D721Med (cell line): ENCODE measurements at regions not wholly inside any gene's neighbourhood (a gene's known extent, or its start where the extent isn't known, plus 50 kb on each side); places are given as distances from the start of the nearest gene placed in this dataset.

ENCODE experiments used
- DNase-seq: peaks from one replicate; pipeline ENCODE4 v3.0.0; 2011; ENCODE audit warnings: low spot score; ENCODE audit not compliant: insufficient read length
- FAIRE-seq: peaks from 2 replicates; lab custom pipeline; 2011; peaks lifted over from hg19 to GRCh38; lab: Jason Lieb, UNC
- TF ChIP-seq, protein P1 (sequence below): IDR thresholded peaks from 2 replicates; pipeline ENCODE4 v1.5.1; 2012; ENCODE audit warnings: mild to moderate bottlenecking, control low read depth; ENCODE audit not compliant: insufficient read depth; ENCODE audit errors: missing control alignments

DNA sequence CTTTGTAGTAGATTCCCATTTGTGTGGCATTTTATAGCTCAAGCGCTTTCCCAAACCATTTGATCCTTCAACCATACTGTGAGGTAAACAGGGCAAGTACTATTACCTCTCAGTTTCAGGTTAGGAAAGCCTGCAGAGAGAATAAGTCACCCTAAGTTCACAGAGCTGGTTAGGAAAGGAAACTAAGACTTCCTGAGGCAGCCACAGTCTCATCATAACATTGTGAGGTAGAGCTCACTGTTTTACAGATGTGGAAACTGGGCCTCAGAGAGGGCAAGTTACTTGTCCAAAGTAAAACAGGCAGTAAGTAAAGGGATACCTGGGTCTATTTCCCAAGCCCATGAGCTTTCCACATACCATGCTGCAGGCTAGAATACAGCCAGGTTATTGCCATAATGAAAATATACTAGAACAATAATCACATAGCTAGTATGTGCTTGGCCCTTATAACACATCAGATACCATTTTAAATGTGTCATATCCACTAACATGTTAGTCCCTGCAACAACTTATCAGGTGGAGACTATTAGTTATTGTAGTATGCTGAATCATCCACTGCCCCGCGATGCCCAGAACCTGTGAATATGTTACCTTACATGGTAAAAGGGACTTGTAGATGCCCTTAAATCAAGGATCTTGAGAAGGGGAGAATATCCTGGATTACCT, 150.9 kb upstream of the GRIP1 start:
- DNase-seq = no peak
- TF ChIP-seq, protein P1, sequence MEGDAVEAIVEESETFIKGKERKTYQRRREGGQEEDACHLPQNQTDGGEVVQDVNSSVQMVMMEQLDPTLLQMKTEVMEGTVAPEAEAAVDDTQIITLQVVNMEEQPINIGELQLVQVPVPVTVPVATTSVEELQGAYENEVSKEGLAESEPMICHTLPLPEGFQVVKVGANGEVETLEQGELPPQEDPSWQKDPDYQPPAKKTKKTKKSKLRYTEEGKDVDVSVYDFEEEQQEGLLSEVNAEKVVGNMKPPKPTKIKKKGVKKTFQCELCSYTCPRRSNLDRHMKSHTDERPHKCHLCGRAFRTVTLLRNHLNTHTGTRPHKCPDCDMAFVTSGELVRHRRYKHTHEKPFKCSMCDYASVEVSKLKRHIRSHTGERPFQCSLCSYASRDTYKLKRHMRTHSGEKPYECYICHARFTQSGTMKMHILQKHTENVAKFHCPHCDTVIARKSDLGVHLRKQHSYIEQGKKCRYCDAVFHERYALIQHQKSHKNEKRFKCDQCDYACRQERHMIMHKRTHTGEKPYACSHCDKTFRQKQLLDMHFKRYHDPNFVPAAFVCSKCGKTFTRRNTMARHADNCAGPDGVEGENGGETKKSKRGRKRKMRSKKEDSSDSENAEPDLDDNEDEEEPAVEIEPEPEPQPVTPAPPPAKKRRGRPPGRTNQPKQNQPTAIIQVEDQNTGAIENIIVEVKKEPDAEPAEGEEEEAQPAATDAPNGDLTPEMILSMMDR = no peak
- no peak for FAIRE-seq

DNA sequence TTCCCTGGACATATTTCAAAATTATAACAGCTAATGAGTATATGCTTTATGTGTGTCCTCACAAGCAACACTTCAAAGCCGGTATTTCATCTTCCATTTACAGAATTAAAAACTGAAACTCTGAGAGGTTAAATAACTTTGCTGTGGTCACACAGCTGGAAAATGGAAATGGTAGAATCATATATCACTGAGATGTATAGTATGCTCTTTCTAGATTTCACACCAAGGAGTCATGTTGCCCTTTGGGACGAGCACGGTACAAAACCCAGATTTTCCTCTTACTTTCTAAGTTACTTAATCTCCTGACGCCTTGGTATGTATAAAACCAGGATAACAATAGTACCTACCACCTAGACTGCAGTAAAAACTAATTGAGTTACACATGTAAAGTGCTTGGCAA, 152.6 kb upstream of the GRIP1 start:
- TF ChIP-seq, protein P1 = no peak
- DNase-seq (no peak), FAIRE-seq (no peak)

DNA sequence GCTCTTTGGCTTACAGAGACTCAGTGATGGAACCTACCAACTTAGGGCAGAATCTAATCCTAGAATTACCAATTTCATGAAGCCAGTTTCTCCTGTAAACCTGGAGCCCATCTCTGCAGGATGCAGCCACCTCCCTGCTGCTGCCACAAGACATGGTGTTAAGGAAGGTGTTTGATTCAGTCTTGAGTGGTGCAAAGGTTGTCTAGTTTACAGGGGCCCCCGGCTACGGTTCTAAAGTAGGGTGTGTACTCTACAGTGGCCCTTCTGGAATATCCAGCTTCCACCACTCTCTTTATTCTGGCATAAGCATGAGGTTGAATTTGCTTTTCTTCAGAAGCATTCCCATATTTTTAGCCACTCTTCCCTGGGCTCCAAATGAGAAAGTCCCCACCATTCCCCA, 154.1 kb upstream of the GRIP1 start:
- TF ChIP-seq, protein P1 = no peak
- FAIRE-seq (no peak), DNase-seq (no peak)

DNA sequence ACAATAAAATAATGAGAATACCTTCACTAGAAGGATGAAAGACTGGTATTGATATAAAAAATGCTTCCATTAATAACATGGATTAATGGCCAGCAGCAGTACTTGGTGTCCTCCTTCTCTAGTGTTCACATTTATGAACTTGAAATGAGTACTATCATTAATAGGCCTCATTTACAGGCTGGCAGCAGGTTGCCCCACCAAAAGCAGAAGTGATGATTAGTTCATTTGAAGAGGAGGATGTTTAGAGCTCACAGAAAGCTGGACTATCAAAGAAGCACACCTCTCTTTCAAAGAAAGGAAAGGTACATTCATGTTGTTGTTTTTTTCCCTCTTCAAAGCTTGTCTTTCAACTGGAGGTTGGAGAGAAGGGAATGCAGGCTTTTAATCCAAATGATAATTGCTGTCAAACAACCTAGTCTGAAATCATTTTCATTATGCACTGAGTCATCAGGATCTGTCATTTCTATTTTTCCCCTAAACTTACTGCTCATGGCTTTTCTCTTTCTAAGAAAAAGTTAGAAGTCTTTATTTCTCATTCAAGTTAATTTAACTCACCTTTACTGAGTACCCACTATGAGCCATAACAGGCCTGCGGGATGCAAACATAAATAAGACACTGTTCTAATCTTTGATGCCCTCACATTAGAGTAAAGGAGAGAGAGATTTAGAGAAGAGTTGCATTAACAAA, 157.9 kb upstream of the GRIP1 start:
- TF ChIP-seq, protein P1 = no peak
- no peak for FAIRE-seq
- no peak for DNase-seq

DNA sequence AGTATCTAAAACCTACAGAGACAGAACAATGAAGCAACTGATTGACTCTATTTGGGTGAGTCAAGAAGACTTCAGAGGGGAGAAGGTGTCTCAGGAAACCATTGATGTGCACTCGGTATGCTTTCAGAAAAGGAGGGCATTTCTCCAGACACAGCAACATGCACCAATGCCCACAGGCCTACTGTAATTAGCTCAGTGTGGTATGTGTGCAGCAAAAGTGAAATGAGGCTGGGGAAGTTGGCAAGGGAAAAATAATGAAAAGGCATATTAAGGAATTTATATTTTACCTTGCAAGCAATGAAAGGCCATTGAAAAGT, 158.4 kb upstream of the GRIP1 start:
- no peak for DNase-seq
- no peak for FAIRE-seq
- TF ChIP-seq, protein P1 = no peak

DNA sequence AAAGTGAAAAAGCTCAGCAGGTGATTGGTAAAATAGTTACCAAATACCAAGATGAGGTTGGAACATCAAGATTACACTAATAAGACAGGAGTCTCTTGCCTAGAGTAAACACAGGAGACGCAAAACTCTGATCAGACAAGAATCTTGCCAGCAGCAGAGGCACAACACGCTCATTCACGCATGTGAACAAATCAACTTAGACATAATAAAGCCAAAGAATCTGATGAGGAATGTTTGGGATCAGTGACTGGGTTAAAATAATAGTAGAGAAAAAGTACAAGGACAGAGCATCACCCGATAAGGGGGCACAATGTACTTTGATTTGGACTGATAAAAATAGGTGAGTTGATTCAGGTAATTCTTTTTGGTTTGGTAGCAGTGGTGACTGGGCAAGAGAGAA, 159.5 kb upstream of the GRIP1 start:
- FAIRE-seq (no peak), DNase-seq (no peak)
- TF ChIP-seq, protein P1 = no peak

DNA sequence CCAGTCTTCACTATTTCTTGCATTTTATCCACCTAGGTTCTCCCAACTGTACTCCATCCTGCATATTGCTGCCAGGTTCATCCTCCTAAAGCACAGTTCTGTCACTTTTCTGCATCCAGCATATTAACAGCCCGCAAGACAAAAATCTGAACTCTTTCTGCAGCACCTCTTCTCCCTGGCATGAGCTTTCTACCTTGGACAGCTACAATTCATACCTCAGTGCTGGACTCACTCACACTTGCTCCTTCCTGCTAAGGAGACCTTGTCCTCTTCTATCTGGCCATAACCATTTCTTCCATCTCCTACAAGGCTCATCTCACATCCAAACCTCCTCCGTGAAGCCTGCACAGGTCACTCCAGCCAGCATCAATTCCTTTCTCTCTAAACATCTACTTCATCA, 170.1 kb upstream of the GRIP1 start:
- TF ChIP-seq, protein P1 = no peak
- FAIRE-seq = no peak

More for the DNA sequence above, 170.1 kb upstream of the GRIP1 start:
- no peak for DNase-seq
